GM19239 (cell line): ENCODE measurements at regions not wholly inside any gene's neighbourhood (a gene's known extent, or its start where the extent isn't known, plus 50 kb on each side); places are given as distances from the start of the nearest gene placed in this dataset.
"Not testable (repeated sequence)": the region's sequence is repeated elsewhere in the genome, so short reads cannot be mapped to it uniquely, and the experiment has no call there.

Source experiments
- DNase-seq: peaks from one replicate; pipeline ENCODE4 v3.0.0; 2011; ENCODE audit warnings: low spot score; ENCODE audit not compliant: insufficient read length
- FAIRE-seq: peaks from 2 replicates; lab custom pipeline; 2011; peaks lifted over from hg19 to GRCh38; lab: Jason Lieb, UNC

GRCh38 chr11:82398300-82398815 lies 335.3 kb downstream of the FAM181B start:
- DNase-seq (no peak), FAIRE-seq (no peak)

GRCh38 chr11:82396639-82397038 lies 337.0 kb downstream of the FAM181B start:
- not testable (repeated sequence) for FAIRE-seq, DNase-seq

- FAIRE-seq (no peak), DNase-seq (no peak)
Measured at GRCh38 chr11:82384308-82384707, 349.4 kb downstream of the FAM181B start.

- DNase-seq (no peak), FAIRE-seq (no peak)
Measured at GRCh38 chr11:82373781-82374542, 359.7 kb downstream of the FAM181B start.

GRCh38 chr11:82365351-82365750 lies 368.3 kb downstream of the FAM181B start:
- DNase-seq (no peak), FAIRE-seq (no peak)

GRCh38 chr11:82356316-82356715 lies 377.3 kb downstream of the FAM181B start:
- no peak for DNase-seq
- no peak for FAIRE-seq

GRCh38 chr11:82355313-82355823 lies 378.3 kb downstream of the FAM181B start:
- DNase-seq (no peak), FAIRE-seq (no peak)

- DNase-seq (no peak), FAIRE-seq (no peak)
Measured at GRCh38 chr11:82326853-82327252, 406.8 kb downstream of the FAM181B start.

GRCh38 chr11:82321206-82321605 lies 412.5 kb downstream of the FAM181B start:
- FAIRE-seq (no peak), DNase-seq (no peak)

GRCh38 chr11:82315093-82315492 lies 418.6 kb downstream of the FAM181B start:
- FAIRE-seq (no peak), DNase-seq (peak; percentile 2)

GRCh38 chr11:82308979-82309378 lies 424.7 kb downstream of the FAM181B start:
- FAIRE-seq (no peak), DNase-seq (no peak)

- DNase-seq: no peak
- FAIRE-seq: no peak
Measured at GRCh38 chr11:82305123-82305522, 428.5 kb downstream of the FAM181B start.

- no peak for FAIRE-seq
- no peak for DNase-seq
Measured at GRCh38 chr11:82303671-82304070, 430.0 kb downstream of the FAM181B start.

- DNase-seq: no peak
- FAIRE-seq: no peak
Measured at GRCh38 chr11:82288471-82288870, 445.2 kb downstream of the FAM181B start.

GRCh38 chr11:82270870-82271269 lies 462.8 kb downstream of the FAM181B start:
- FAIRE-seq (no peak), DNase-seq (no peak)

GRCh38 chr11:82268627-82269026 lies 465.0 kb downstream of the FAM181B start:
- DNase-seq (no peak), FAIRE-seq (no peak)

- FAIRE-seq (no peak), DNase-seq (no peak)
Measured at GRCh38 chr11:82267186-82267585, 466.5 kb downstream of the FAM181B start.

- FAIRE-seq (no peak), DNase-seq (no peak)
Measured at GRCh38 chr11:82261367-82261766, 472.3 kb downstream of the FAM181B start.

- DNase-seq (no peak), FAIRE-seq (no peak)
Measured at GRCh38 chr11:82250047-82250446, 483.6 kb downstream of the FAM181B start.

- DNase-seq: no peak
- FAIRE-seq: no peak
Measured at GRCh38 chr11:82246926-82247325, 486.7 kb downstream of the FAM181B start.

GRCh38 chr11:82239498-82239897 lies 494.2 kb downstream of the FAM181B start:
- FAIRE-seq (no peak), DNase-seq (no peak)

- DNase-seq: no peak
- FAIRE-seq: no peak
Measured at GRCh38 chr11:82234256-82234655, 499.4 kb downstream of the FAM181B start.
